Cardiac fibroblast (primary cell): ENCODE measurements at regions not wholly inside any gene's neighbourhood (a gene's known extent, or its start where the extent isn't known, plus 50 kb on each side); places are given as distances from the start of the nearest gene placed in this dataset.

Experiments used
- DNase-seq, 2 donors: peaks; one replicate each; pipeline versions ENCODE4 v3.0.0 to v3.0.0-alpha.2; 2010; ENCODE audit warnings: low read depth in 2 of 2
- H3K4me3 ChIP-seq, 2 donors: replicated peaks in 1 of 2; 1 replicate in 1 of 2; 2 replicates in 1 of 2; pipeline ENCODE4 v1.5.1; 2011; ENCODE audit warnings: low read depth in 2 of 2, low read length in 2 of 2, mild to moderate bottlenecking in 2 of 2, moderate library complexity in 1 of 2
- TF ChIP-seq, protein P1 (sequence below): IDR thresholded peaks from one replicate; pipeline ENCODE4 v1.5.1; 2011; ENCODE audit warnings: low read depth, mild to moderate bottlenecking, low read length, inconsistent platforms

DNA sequence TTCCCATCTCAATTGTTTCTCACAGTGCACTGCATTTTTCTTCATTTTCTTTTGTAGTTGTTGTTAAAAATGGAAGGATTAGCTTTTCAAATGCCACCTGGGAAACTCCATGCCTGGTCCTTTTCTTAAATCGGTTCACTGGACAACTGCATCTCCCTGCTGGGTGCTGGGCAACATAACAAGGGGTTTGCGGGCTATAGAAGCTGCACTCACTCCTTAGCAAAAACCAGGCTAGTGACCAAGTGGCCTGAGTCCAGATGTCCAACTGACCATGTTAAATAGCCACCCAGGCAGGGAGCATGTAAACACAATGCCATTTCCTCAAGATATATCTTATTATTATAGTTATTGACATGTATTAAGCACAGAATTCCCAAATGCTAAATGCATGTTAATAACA lies 264.9 kb downstream of the ICOS start:
- no peak overlapping the region for H3K4me3 ChIP-seq
- DNase-seq: no peak
- TF ChIP-seq, protein P1, sequence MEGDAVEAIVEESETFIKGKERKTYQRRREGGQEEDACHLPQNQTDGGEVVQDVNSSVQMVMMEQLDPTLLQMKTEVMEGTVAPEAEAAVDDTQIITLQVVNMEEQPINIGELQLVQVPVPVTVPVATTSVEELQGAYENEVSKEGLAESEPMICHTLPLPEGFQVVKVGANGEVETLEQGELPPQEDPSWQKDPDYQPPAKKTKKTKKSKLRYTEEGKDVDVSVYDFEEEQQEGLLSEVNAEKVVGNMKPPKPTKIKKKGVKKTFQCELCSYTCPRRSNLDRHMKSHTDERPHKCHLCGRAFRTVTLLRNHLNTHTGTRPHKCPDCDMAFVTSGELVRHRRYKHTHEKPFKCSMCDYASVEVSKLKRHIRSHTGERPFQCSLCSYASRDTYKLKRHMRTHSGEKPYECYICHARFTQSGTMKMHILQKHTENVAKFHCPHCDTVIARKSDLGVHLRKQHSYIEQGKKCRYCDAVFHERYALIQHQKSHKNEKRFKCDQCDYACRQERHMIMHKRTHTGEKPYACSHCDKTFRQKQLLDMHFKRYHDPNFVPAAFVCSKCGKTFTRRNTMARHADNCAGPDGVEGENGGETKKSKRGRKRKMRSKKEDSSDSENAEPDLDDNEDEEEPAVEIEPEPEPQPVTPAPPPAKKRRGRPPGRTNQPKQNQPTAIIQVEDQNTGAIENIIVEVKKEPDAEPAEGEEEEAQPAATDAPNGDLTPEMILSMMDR: no peak

DNA sequence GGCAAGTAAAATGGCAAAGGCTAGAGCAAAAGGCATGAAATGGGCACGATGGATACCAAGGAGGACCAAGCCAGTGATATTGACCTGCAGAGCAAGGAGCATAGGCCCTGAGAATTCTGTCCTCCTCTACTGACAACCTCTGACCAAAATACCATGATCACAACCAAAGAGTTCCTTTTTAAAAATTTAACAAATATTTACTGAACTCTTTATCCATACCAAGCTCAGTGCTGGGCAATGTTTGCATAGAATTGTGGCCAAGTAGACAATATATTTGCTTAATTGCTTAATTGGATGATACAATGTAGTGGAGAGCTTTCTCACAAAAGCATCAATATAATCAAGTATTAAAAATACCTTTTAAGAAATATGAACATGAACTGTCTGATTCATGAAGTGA lies 265.7 kb downstream of the ICOS start:
- no peak for DNase-seq
- H3K4me3 ChIP-seq: no peak overlapping the region
- TF ChIP-seq, protein P1: no peak

DNA sequence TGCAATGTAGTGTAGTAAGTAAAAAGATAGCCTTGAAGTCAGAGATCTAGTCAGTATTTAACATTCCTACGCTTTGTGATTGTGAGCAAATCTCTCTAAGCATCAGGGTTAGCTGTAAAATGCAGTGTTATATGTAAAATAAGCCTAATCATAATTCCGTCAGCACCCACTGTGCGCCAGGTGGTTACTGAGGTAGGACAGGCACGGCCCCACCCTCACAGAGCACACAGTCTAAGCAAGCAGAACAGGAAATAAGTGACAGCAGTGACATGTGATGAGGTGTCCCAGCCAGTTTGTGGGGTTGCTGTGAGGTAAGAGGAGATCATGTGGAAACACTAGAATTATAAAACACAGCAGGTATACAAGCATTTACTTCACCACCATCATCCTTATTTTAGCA lies 267.1 kb downstream of the ICOS start:
- DNase-seq: no peak
- TF ChIP-seq, protein P1: no peak

DNA sequence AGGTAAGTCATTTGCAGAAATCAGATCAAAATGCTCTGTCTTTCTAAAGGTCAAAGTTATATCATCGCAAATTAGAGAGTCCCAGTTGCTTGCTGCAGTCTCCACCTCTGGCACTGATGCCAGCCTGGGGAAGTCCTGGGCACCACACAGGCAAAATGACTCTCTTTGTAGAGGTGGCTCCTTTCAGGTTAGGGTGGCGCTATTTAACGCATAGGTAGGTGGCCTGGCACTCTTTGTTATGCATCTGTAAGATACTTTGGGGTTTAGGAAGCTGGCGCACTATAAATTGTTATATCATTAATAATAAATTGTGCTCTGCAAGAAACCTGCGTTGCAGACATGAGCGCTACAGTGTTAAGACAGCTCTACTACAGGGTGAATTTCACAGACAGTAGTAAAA lies 268.5 kb downstream of the ICOS start:
- no peak for DNase-seq
- TF ChIP-seq, protein P1: no peak
- no peak overlapping the region for H3K4me3 ChIP-seq

More for the DNA sequence above, 267.1 kb downstream of the ICOS start:
- no peak overlapping the region for H3K4me3 ChIP-seq

DNA sequence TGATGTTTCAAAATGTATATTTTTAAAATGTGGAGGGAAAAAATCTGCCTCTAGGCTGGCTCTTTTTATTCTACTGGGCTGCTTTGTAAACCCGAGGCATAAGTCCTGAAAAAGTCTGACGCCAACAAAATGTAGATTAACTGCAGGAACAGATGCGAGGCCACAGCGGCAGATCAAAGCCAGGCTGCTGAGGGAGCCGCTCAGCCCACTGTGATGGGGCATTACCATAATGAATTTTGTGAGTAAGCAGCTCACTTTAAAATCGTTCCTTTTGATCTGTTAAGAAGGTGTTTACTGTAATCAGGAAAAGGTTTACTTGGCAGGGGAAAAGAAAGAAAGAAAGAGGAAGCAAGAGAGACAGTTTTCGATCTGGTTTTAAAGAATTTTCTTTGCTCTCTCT lies 269.0 kb downstream of the ICOS start:
- no peak for DNase-seq
- H3K4me3 ChIP-seq: no peak overlapping the region
- TF ChIP-seq, protein P1: no peak

DNA sequence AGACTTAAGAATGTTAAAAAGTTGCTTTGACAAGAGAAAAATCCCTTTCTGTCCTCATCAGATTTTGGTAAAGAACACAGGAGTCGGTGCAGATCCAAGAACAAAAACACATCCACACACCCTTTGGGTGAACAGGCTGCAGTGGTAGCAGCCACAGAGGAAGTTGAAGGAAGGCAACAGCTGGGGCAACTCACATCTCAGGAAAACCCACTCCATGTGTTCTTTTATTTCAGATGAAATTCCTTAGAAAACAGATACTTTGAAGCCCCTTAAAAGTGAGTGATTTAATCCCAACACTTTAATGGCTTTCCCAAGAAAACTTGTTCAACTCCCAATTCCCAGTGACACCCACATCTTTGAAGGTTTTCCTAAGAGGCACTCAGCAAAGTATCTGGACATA lies 271.3 kb downstream of the ICOS start:
- TF ChIP-seq, protein P1: no peak
- no peak for DNase-seq
- no peak overlapping the region for H3K4me3 ChIP-seq

DNA sequence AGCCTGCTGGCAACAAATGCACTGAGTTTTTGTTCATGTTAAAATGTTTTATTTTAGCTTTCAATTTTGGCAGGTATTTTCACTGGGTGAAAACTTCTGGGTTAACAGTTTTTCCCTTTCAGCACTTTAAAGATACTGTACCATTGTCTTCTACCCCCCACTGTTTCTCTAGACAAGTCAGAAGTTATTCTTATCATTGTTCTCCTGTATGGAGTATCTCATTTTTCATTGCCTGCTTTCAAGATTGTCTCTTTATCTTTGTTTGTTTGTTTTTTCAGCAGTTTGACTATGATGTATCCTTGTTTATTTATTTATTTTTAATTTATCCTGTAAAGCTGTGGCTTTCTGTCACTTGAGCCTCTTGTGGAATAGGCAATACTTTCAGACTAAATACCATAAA lies 277.0 kb downstream of the ICOS start:
- DNase-seq: no peak
- TF ChIP-seq, protein P1: no peak
- no peak overlapping the region for H3K4me3 ChIP-seq
